OCI-LY7 (cell line): ENCODE measurements at regions not wholly inside any gene's neighbourhood (a gene's known extent, or its start where the extent isn't known, plus 50 kb on each side); places are given as distances from the start of the nearest gene placed in this dataset.

Experiments
- BruUV-seq: library from RNA; stranded (reverse); fragments of 400-500 nt; replicated peaks from 2 replicates; lab custom pipeline; 2021; lab: Mats Ljungman, UMichigan
- CTCF ChIA-PET: fragments of 300-600 bp; sonication (Branson Sonifier 250); formaldehyde crosslinking; loops from one replicate; lab custom pipeline; 2022; ENCODE audit warnings: antibody characterized with exemption; ENCODE audit not compliant: unreplicated experiment; lab: Charles Lee
- POLR2A ChIA-PET: fragments of 300-600 bp; sonication (Branson Sonifier 250); formaldehyde crosslinking; loops from one replicate; lab custom pipeline; 2022; ENCODE audit warnings: antibody characterized with exemption; lab: Charles Lee
- DNase-seq: peaks from one replicate; pipeline ENCODE4 v3.0.0-alpha.2; 2015; ENCODE audit warnings: low spot score
- H2AFZ ChIP-seq: fragments of 200-600 bp; sonication (generic), shearing (Covaris generic); 2 replicates; pipeline ENCODE4 v1.6.1; 2014; ENCODE audit warnings: mild to moderate bottlenecking, antibody characterized with exemption, low read length, moderate library complexity
- H3K27ac ChIP-seq: fragments of 200-600 bp; sonication (generic); 2 replicates; pipeline ENCODE4 v1.5.1; 2014; ENCODE audit warnings: mixed run types, low read depth, mild to moderate bottlenecking, moderate library complexity, low read length, inconsistent platforms; ENCODE audit not compliant: poor library complexity, severe bottlenecking
- H3K36me3 ChIP-seq: fragments of 200-600 bp; sonication (generic); 2 replicates; pipeline ENCODE4 v1.6.1; 2014; ENCODE audit warnings: mild to moderate bottlenecking, antibody characterized with exemption, low read length, moderate library complexity, mixed read lengths; ENCODE audit not compliant: insufficient read depth
- H3K4me1 ChIP-seq: fragments of 200-600 bp; sonication (generic); 2 replicates; pipeline ENCODE4 v1.5.1; 2014; ENCODE audit warnings: mild to moderate bottlenecking, low read length; ENCODE audit not compliant: insufficient read depth, poor library complexity, severe bottlenecking
- H3K4me2 ChIP-seq: fragments of 200-600 bp; sonication (generic); 2 replicates; pipeline ENCODE4 v1.6.1; 2014; ENCODE audit warnings: mild to moderate bottlenecking, low read length
- H3K4me3 ChIP-seq: fragments of 200-600 bp; sonication (generic); 2 replicates; pipeline ENCODE4 v1.5.1; 2014; ENCODE audit warnings: mild to moderate bottlenecking, low read depth, low read length; ENCODE audit not compliant: poor library complexity, severe bottlenecking
- H3K79me2 ChIP-seq: fragments of 200-600 bp; sonication (generic); 2 replicates; pipeline ENCODE4 v1.6.1; 2016; ENCODE audit warnings: low read depth, mild to moderate bottlenecking, low read length, moderate library complexity, mixed read lengths; ENCODE audit not compliant: insufficient read depth
- H3K9me2 ChIP-seq: fragments of 200-600 bp; sonication (generic); 2 replicates; pipeline ENCODE4 v1.6.1; 2016; ENCODE audit warnings: mild to moderate bottlenecking, low read length, mixed read lengths; ENCODE audit not compliant: insufficient read depth
- H3K9me3 ChIP-seq: fragments of 200-600 bp; sonication (generic); 2 replicates; pipeline ENCODE4 v1.6.1; 2014; ENCODE audit warnings: mild to moderate bottlenecking, mixed run types, low read length, mixed read lengths
- H4K20me1 ChIP-seq: fragments of 200-600 bp; sonication (generic); 2 replicates; pipeline ENCODE4 v1.6.1; 2014; ENCODE audit warnings: mild to moderate bottlenecking, antibody characterized with exemption, low read length, moderate library complexity, mixed read lengths; ENCODE audit not compliant: insufficient read depth
- CTCF ChIP-seq: fragments of 200-600 bp; sonication (generic); conservative IDR thresholded peaks from 2 replicates; pipeline ENCODE4 v1.5.1; 2014; ENCODE audit warnings: mild to moderate bottlenecking, antibody characterized with exemption, low read length, moderate library complexity, mixed read lengths
- EZH2phosphoT487 ChIP-seq: fragments of 200-600 bp; sonication (generic); IDR thresholded peaks from 2 replicates; pipeline ENCODE4 v1.6.1; 2018; ENCODE audit warnings: low read depth, borderline replicate concordance, mild to moderate bottlenecking, mixed run types, antibody characterized with exemption, low read length, moderate library complexity, mixed read lengths
- intact Hi-C: fragments of 100-400 bp; cut with micrococcal nuclease; formaldehyde crosslinking; loops from one replicate; pipeline ENCODE4 v1.10.0; 2022; ENCODE audit not compliant: unreplicated experiment

GRCh38 chr22:22178992-22179391 lies 65.6 kb upstream of the VPREB1 start:
- no TSS peak for BruUV-seq
- no peak for TF ChIP-seq EZH2phosphoT487
- no peak for TF ChIP-seq CTCF
- Histone ChIP-seq H3K36me3 (no peaks in the 10 kb centered on the region), H4K20me1 (no peaks in the 10 kb centered on the region), H3K4me1 (peaks cover 41% of the 10 kb centered on the region), H2AFZ (peak overlapping the region; percentile 40; the same call in 1 of the 2 replicates), H3K4me2 (peak overlapping the region; percentile 50), H3K27ac (no peak overlapping the region), H3K9me3 (no peaks in the 10 kb centered on the region), H3K4me3 (peak overlapping the region; percentile 23), H3K79me2 (no peaks in the 10 kb centered on the region), H3K9me2 (no peaks in the 10 kb centered on the region)
- ChIA-PET POLR2A (interaction anchor here (9.4 kb wide), 1 partner anchor 12 kb away, joined by 148 read pairs; no protein-coding TSS in a partner anchor), CTCF (interaction anchor here (1.7 kb wide), 1 partner anchor 8 kb away, joined by 5 read pairs; no protein-coding TSS in a partner anchor)
- no peak for DNase-seq
- intact Hi-C loops = no loop called here

- peaks cover 41% of the 10 kb centered on the region for H3K4me1 ChIP-seq
- no peak overlapping the region for H3K27ac ChIP-seq
- no peaks in the 10 kb centered on the region for H4K20me1 ChIP-seq
- no TSS peak for BruUV-seq
- H3K4me2 ChIP-seq = peak overlapping the region; percentile 50
- CTCF ChIA-PET = interaction anchor here (0.6 kb wide), 1 partner anchor 23 kb away, joined by 3 read pairs; no protein-coding TSS in a partner anchor
- POLR2A ChIA-PET = interaction anchor here (0.5 to 9.4 kb wide), 3 partner anchors 11 to 571 kb away, joined by 3 to 148 read pairs (median 4); no protein-coding TSS in a partner anchor
- intact Hi-C loops = no loop called here
- peak overlapping the region; percentile 23 for H3K4me3 ChIP-seq
- no peaks in the 10 kb centered on the region for H3K36me3 ChIP-seq
- peak overlapping the region; percentile 40 for H2AFZ ChIP-seq
- no peaks in the 10 kb centered on the region for H3K9me2 ChIP-seq
- peak; percentile 44 for DNase-seq
- no peaks in the 10 kb centered on the region for H3K79me2 ChIP-seq
- TF ChIP-seq CTCF (no peak), EZH2phosphoT487 (no peak)
- no peaks in the 10 kb centered on the region for H3K9me3 ChIP-seq
Measured at GRCh38 chr22:22178355-22178965, 66.1 kb upstream of the VPREB1 start.
